Hippocampal formation (tissue), 2 donors: ENCODE measurements at regions not wholly inside any gene's neighbourhood (a gene's known extent, or its start where the extent isn't known, plus 50 kb on each side); places are given as distances from the start of the nearest gene placed in this dataset.

ENCODE experiments used
- DNase-seq, 2 donors: peaks; one replicate each; lab custom pipeline; 2025; lab: John Stamatoyannopoulos, UW

DNA sequence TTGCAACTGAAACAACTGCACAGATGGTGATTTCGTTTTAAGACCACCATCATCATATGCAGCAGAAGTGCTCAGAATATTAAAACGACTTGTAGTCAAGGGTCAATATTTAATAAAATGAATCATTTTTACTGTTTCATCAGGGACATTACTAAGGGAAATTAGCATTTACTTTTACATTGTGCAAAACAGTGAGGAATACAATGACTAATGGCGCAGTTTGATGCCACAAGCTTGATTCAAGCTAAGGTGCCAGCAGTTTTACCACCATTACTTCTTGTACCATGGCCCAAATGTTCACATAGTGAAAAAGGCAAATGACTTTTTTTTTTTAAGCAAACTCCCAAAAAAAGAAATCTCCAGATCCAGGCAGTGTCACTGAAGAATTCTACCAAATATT is 277.4 kb upstream of the CHRNA7 start:
- no peak for DNase-seq

DNA sequence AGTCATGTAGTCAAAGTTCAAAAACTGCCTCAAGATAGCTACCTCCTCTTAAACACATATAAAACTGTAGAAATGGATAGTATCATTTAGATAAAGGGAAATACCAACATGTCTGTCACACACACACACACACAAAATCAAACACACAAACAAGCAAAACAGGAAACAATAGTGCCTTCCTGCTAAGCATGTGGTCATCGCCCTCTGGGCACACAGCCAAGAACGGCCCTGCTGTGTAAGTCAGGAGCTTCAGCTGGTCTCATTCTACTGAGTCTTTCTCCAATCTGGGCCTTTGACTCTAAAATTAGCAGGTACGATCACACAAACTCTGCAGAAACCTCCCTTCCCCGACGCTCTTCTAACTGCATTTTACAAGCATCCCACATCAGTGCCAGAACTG is 272.2 kb upstream of the CHRNA7 start:
- peak; percentile 74 to 78 for DNase-seq

DNA sequence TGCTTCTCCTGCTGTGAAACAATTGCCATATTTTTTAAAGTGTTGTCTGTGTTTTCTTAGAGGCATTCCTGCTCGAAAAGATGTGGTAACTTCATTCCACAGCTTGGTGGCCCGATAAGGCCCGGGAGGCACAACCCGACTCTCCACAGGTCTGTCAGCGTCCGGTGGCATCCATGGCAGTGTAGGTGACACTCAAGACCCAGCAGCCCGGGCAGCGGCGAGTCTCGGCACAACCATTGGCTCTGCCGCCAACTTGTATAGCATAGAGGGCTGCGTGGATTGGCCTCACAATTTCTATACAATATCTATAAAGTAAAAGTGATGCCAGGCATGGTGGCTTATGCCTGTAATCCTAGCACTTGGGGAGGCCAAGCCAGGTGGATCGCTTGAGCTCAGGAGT is 262.3 kb upstream of the CHRNA7 start:
- no peak for DNase-seq

DNA sequence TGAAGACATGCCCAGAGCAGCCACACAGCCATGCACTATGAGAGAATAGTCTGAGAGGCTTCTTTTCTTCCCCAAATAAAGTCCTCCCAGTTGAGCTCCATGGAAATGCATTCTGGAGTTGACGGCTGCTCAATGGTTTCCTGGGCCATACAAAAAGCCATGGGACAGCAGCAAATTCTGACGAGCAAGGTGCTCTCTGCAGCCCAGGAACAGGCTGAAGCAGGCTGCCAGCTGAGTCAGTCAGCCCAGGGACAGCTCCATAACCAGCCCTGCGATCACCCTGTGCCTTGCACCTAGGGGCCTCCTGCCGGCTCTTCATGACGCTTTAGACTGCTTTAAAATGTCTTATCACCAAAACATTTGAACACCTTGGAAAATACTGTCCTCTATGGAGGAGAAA is 256.3 kb upstream of the CHRNA7 start:
- DNase-seq, result no peak

DNA sequence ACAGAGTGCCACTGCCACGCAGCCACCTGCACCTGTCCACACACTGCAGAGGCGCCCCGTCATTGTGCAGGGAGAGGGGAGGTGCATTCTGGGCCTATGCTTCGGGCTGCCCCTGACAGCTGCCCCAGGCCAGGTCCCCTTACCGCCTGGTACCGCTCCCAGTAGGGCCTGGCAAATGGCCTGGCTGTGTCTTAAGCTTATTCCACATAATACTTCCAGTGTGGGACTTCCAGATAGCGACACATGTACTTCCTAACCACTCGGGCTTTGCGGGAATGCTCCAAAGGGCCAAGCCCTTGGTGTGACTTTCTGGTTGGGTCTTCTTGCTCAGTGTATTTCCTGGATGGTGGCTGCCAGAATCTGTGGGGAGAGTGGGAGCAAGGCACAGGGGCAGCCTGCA is 254.3 kb upstream of the CHRNA7 start:
- DNase-seq, result peak in 1 of 2 donors; percentile 50

DNA sequence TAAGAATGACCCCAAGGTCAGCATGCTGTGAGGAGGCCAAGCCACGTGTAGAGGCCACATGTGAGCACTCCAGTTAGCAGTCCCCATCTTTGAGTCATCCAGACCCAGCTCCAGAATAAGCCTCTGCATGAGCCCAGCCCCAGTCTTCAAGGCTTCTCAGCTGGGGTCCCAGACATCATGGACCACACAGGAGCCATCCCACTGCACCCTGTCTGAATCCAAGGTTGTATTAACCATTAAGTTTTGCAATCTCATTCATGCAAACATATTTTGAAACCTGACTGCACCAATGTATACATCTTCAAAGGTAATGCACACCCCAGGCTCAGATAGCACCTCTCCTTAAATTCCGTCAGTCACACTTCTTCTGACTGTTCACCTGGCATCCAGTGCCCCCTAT is 249.1 kb upstream of the CHRNA7 start:
- DNase-seq, result no peak

GRCh38 chr15:31782016-31782783 is 248.1 kb upstream of the CHRNA7 start:
- no peak for DNase-seq

DNA sequence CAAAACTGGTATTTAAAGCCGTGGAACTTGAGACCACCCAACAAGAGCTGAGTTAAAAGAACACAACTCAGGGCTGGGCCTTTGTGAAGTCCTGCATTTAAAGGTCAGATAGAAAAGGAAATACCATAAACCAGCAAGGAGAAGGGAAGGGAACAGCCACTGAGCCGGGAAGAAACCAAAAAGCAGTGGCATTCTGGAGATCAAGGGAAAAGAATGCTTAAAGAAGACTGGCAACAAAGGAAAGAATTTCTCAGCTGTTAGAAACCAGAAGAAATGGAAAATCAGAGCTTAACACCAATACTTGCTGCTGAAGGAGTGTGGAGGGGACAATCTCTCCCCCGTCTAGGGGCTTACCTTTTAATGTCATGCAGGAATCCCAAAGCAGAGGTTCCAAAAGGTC is 247.4 kb upstream of the CHRNA7 start:
- DNase-seq, result no peak

DNA sequence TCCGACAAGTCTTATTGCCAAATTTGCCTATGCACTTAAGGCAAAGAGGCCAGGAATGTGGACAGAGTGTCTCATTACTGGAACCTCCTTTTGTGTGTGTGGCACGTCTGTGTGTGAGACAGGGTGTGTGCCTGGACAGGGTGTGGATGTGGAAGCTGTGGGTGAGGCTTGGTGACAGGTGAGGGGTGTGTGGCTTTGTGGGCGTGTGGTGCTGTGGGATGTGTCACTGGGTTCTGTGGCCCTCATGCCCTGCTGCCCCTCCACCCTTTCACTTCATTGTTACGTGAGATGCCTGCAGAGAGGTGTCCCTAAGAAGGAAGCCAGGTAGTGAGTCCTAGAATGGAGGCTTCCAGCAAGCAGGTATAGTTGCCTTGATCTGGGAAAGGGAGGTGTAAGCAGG is 244.0 kb upstream of the CHRNA7 start:
- DNase-seq, result no peak

GRCh38 chr15:31788104-31788503 is 242.2 kb upstream of the CHRNA7 start:
- DNase-seq, result no peak

- no peak for DNase-seq
Observed at GRCh38 chr15:31792611-31793199, 237.6 kb upstream of the CHRNA7 start.

DNA sequence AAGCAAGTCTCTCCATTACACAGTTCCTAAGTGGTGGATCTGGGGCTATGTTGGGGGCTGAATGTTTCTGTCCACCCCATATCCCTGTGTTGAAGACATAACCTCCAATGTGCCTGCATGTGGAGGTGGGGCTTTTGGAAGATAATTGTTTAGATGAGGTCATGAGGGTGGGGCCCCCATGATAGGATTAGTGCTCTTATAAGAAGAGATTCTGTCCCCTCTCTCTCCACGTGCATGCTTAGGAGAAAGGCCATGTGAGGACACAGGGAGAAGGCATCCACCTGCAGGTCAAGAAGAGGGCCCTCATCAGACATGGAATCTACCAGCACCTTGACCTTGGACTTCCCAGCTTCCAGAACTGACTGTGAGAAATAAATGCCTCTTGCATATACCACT is 231.0 kb upstream of the CHRNA7 start:
- no peak for DNase-seq

DNA sequence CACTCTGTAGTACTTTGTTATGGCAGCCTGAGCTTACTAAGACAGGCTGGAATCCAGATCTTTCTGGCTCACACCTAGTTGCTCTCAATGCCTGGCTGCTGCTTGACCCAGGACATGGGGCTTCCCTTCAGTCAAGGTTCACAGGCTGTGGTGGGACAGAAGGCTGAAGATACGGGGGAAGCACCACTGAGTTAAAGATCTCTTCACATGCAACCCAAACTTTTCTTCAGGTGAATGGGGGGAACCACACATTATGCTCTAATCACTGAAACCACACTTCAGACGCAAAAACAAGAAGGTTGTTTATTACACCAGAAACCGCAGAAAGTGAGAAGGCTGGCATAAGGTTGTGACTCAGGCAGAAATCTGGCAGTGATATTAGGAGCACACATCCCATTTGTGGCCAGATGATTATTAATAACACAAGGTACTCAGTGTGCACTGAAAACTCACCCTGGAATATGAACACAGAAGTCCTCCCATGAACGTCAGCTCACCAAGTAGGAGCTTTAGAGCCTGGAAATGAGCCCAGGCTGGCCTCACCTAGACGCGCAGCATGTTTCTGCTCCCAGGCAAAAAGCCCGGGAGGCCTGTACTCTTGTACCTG is 230.5 kb upstream of the CHRNA7 start:
- no peak for DNase-seq

- DNase-seq, result peak; percentile 21 to 56
Observed at GRCh38 chr15:31801152-31801551, 229.2 kb upstream of the CHRNA7 start.

- DNase-seq, result no peak
Observed at GRCh38 chr15:31802761-31803160, 227.6 kb upstream of the CHRNA7 start.

DNA sequence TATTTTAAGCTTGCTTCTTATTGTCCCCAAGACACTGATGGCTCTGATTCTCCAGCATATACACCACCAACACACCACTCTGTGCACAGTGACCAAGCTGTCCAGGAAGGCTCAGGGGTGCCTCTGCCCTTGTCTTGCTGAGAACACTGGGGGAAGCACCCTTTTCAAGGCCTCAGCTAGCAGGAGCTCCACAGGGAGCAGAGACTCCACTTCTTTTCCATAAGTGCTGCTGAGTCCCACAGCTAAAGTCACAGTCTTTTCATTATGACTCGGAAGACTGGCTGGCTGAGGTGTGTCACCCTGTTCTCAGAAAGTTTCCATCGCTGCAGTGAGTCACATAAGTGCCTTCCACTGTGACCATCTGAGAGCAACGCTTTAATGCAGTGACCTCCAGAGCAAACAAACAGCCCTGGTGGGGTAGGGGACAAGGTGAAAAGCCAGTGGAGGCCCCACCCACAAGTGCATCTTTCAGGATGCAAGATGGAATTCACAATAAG is 226.9 kb upstream of the CHRNA7 start:
- DNase-seq, result no peak

DNA sequence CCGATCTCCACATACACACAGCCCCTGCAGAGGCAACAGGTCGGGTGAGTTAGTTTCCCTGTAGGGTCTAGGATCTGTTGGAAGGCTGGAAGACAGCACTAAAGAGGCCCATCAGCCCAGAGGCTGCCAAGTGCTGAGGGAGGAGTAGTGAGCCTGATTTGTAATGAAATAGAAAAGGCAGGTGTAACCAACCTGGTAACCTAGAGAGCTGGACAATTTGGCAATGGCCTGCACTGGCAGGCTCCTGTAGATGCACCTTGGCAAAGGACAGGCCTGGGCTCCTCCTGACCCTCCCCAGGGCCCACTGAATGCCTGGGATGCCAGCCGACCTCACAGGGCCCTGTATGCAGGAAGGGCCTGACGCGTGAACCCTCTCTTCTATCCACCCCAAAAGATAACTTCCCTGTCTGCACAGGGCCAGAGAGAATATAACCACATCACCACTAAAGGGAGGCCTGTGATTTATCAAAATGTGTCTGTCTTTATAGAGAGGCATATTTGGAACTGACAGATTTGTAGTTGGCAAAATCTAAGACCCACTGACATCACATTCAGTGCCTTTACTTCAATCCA is 225.1 kb upstream of the CHRNA7 start:
- DNase-seq, result no peak

DNA sequence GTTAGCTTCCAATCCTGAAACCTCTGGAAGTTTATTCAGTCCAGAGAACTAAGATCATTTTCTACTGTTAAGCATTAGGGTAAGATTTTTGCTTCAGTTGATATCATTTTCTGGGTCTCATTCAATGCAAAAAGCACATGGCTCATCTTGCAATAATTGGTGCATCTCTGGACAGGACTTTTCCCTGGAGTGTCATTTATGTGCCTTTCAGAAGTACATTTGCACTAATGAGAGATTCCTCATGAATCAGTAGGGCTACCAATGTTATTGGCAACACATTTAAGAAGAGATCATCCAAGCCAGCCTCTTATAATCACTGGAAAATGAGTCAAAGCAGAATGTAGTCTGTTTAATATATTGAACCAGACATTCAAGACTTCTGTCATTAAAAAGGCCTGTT is 224.2 kb upstream of the CHRNA7 start:
- DNase-seq, result no peak

DNA sequence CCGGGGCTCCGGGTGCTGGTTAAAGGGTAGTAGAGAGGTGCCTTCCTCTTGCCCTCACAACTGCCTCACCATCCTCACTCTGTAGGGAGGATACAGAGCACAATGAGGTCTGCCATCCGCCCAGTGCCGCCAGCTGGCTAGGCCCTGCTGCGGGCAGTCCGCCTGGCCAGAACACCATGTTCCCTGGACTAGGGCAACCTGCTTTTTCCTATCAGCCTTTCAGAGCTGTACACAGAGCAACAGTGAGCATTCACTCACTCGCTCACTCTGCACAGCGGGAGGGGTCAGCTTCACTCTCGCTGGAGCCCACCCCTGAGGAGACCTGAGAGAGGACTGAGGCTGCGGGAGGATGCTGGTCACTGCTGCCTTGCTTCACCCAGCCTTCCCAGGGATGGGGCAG is 218.7 kb upstream of the CHRNA7 start:
- peak; percentile 59 to 76 for DNase-seq

GRCh38 chr15:31814082-31814481 is 216.2 kb upstream of the CHRNA7 start:
- DNase-seq, result peak; percentile 39 to 53

GRCh38 chr15:31815411-31816155 is 214.7 kb upstream of the CHRNA7 start:
- no peak for DNase-seq

DNA sequence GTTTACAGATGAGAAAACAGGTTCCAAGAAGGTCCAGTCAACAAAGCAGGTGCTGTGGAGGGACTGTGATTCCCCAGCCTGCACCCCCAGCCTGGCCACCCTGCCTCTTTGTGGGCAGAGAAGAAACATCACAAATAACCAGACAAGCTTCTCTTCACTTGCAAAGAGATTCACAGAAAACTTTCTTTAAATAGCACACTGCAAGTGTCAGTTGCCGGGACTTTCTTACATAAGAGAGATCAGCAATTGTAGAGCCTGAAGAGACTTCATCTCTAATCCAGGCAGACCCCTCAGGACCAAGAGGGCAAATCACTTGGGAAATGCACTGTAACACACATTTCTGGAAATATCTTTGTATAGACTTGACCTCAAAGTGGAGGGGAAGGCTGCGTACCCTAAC is 207.9 kb upstream of the CHRNA7 start:
- DNase-seq, result no peak
